ENCODE measurements at regions not wholly inside any gene's neighbourhood (a gene's known extent, or its start where the extent isn't known, plus 50 kb on each side); places are given as distances from the start of the nearest gene placed in this dataset.

DNA sequence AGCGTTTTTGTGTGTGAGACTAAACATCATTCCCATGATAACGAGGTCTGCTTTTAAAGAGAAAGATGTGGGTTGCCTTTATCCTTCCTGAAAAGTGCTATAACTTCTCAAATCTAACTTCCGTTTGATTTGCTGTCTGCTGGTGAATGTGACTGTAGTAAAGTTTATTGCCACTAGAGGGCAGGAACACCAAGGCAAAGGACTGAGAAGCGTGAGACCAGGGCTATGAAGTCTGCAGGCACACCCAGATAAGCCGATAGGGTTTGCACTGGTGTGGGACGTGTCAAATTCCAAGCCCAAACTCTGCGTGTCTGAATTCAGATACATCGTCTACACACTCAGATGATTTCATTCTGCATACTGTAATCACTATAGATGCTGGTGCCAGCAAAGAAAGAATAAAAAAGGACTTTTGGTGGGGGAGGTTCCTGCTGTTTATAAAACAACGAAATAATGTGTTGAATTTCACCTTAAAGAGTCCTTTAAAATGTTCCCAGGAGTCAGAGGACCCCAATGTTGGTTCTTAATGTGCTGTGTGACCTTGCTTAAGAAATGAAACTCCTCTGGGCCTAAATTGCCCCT, 87.2 kb downstream of the PTTG1 start:
- Histone ChIP-seq H3K36me3 (ENCODE audit: insufficient read depth, low read length) (no peaks in the 10 kb centered on the region), H3K9me3 (ENCODE audit: low read length) (no peaks in the 10 kb centered on the region), H3K4me3 (ENCODE audit: low read depth, low read length, poor library complexity, severe bottlenecking) (no peak overlapping the region), H3K4me1 (ENCODE audit: insufficient read depth, low read length, severe bottlenecking) (peaks cover 11% of the 10 kb centered on the region), H2AFZ (ENCODE audit: low read length) (no peak overlapping the region), H3K9ac (ENCODE audit: low read length) (no peak overlapping the region), H3K79me2 (ENCODE audit: insufficient read depth, low read length) (no peaks in the 10 kb centered on the region), H4K20me1 (ENCODE audit: insufficient read depth, low read length) (no peaks in the 10 kb centered on the region), H3K9me2 (ENCODE audit: low read depth, low read length) (no peaks in the 10 kb centered on the region), H3F3A (ENCODE audit: insufficient read depth, low read length) (no peaks in the 10 kb centered on the region), H3K27ac (ENCODE audit: low read depth, low read length, poor library complexity, severe bottlenecking) (no peak overlapping the region), H3K27me3 (ENCODE audit: insufficient read depth, low read length) (no peaks in the 10 kb centered on the region), H3K4me2 (ENCODE audit: low read length) (no peak overlapping the region)
- TF ChIP-seq, protein P1, sequence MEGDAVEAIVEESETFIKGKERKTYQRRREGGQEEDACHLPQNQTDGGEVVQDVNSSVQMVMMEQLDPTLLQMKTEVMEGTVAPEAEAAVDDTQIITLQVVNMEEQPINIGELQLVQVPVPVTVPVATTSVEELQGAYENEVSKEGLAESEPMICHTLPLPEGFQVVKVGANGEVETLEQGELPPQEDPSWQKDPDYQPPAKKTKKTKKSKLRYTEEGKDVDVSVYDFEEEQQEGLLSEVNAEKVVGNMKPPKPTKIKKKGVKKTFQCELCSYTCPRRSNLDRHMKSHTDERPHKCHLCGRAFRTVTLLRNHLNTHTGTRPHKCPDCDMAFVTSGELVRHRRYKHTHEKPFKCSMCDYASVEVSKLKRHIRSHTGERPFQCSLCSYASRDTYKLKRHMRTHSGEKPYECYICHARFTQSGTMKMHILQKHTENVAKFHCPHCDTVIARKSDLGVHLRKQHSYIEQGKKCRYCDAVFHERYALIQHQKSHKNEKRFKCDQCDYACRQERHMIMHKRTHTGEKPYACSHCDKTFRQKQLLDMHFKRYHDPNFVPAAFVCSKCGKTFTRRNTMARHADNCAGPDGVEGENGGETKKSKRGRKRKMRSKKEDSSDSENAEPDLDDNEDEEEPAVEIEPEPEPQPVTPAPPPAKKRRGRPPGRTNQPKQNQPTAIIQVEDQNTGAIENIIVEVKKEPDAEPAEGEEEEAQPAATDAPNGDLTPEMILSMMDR (IDR thresholded peaks at IDR 0.05; ENCODE audit: low read length): peak; percentile 84
- TF ChIP-seq EZH2 (IDR thresholded peaks at IDR 0.05; ENCODE audit: borderline replicate concordance, low read length): no peak

DNA sequence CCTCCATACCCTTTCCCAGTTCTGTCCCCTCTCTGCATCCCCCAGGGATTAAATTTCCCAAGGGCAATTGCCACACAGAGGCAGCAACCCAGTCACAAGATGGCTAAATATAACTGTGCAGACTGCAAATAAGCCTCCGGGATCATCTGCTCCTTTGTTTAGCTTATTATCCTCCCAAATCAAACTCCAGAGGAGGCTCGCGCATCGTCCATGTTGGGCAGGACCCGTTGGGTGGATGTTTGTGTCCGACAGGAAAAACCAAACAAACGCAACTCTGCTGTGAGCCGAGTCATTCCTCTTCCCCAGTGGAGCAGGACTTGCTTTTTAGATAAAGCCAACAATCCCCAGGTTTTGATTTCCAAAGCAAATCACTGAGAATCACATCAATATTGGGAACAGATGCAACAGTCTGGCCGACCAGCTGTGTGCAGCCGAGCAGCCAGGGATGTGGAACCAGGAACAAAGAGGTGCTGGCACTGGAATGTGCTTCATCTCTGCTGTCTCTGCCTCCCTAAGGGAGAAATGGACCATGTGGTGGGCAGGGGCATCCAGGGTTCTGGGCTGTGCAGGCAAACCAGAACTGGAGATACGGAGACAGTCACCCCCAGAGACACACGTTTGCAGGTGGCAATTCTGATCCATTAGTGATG, 89.8 kb downstream of the PTTG1 start:
- Histone ChIP-seq H4K20me1 (ENCODE audit: insufficient read depth, low read length) (no peaks in the 10 kb centered on the region), H3F3A (ENCODE audit: insufficient read depth, low read length) (no peaks in the 10 kb centered on the region), H2AFZ (ENCODE audit: low read length) (no peak overlapping the region), H3K27me3 (ENCODE audit: insufficient read depth, low read length) (no peaks in the 10 kb centered on the region), H3K9me3 (ENCODE audit: low read length) (no peaks in the 10 kb centered on the region), H3K79me2 (ENCODE audit: insufficient read depth, low read length) (no peaks in the 10 kb centered on the region), H3K9me2 (ENCODE audit: low read depth, low read length) (no peaks in the 10 kb centered on the region), H3K4me1 (ENCODE audit: insufficient read depth, low read length, severe bottlenecking) (peaks cover 2% of the 10 kb centered on the region), H3K4me2 (ENCODE audit: low read length) (no peak overlapping the region), H3K4me3 (ENCODE audit: low read depth, low read length, poor library complexity, severe bottlenecking) (no peak overlapping the region), H3K27ac (ENCODE audit: low read depth, low read length, poor library complexity, severe bottlenecking) (no peak overlapping the region), H3K9ac (ENCODE audit: low read length) (no peak overlapping the region), H3K36me3 (ENCODE audit: insufficient read depth, low read length) (no peaks in the 10 kb centered on the region)
- no peak for TF ChIP-seq EZH2 (IDR thresholded peaks at IDR 0.05; ENCODE audit: borderline replicate concordance, low read length)
- TF ChIP-seq, protein P1 (IDR thresholded peaks at IDR 0.05; ENCODE audit: low read length): no peak

Measured in OCI-LY1 (cell line).